Trophoblast cell (in vitro differentiated cells and primary cell): ENCODE measurements at regions not wholly inside any gene's neighbourhood (a gene's known extent, or its start where the extent isn't known, plus 50 kb on each side); places are given as distances from the start of the nearest gene placed in this dataset.

Experiments used
- DNase-seq, 2 donors: peaks; one replicate each; pipeline ENCODE4 v3.0.0-alpha.2; 2016
- H2AFZ ChIP-seq: 2 replicates; pipeline ENCODE4 v1.6.1; 2013; ENCODE audit warnings: low read length, moderate library complexity, mild to moderate bottlenecking; ENCODE audit not compliant: insufficient read depth, poor library complexity
- H2AK5ac ChIP-seq: 2 replicates; pipeline ENCODE4 v1.6.1; 2013; ENCODE audit warnings: mild to moderate bottlenecking, low read length
- H2BK120ac ChIP-seq: 2 replicates; pipeline ENCODE4 v1.6.1; 2013; ENCODE audit warnings: low read length, mild to moderate bottlenecking, moderate library complexity; ENCODE audit not compliant: insufficient read depth, poor library complexity
- H2BK12ac ChIP-seq: 2 replicates; pipeline ENCODE4 v1.6.1; 2013; ENCODE audit warnings: mild to moderate bottlenecking, low read length, moderate library complexity
- H2BK5ac ChIP-seq: 2 replicates; pipeline ENCODE4 v1.6.1; 2013; ENCODE audit warnings: low read length, low read depth, moderate library complexity, mild to moderate bottlenecking; ENCODE audit not compliant: poor library complexity
- H3K14ac ChIP-seq: 2 replicates; pipeline ENCODE4 v1.6.1; 2013; ENCODE audit warnings: mild to moderate bottlenecking, low read length
- H3K18ac ChIP-seq: 2 replicates; pipeline ENCODE4 v1.6.1; 2013; ENCODE audit warnings: mild to moderate bottlenecking, low read length
- H3K23ac ChIP-seq: 2 replicates; pipeline ENCODE4 v1.6.1; 2013; ENCODE audit warnings: low read length
- H3K27ac ChIP-seq: 2 replicates; pipeline ENCODE4 v1.5.1; 2013; ENCODE audit warnings: low read depth, mild to moderate bottlenecking, inconsistent platforms, low read length, moderate library complexity
- H3K27me3 ChIP-seq: 2 replicates; pipeline ENCODE4 v1.6.1; 2013; ENCODE audit warnings: inconsistent platforms, mild to moderate bottlenecking, low read length, moderate library complexity; ENCODE audit not compliant: insufficient read depth
- H3K36me3 ChIP-seq, 2 experiments: 1 replicate in 1 of 2; 2 replicates in 1 of 2; pipeline ENCODE4 v1.6.1; 2013; ENCODE audit warnings: low read length in 2 of 2, mild to moderate bottlenecking in 2 of 2, moderate library complexity in 1 of 2; ENCODE audit not compliant: insufficient read depth in 2 of 2, control insufficient read depth in 1 of 2
- H3K4ac ChIP-seq: 2 replicates; pipeline ENCODE4 v1.6.1; 2013; ENCODE audit warnings: low read depth, mild to moderate bottlenecking, low read length, moderate library complexity
- H3K4me1 ChIP-seq, 2 experiments: 1 replicate in 1 of 2; 2 replicates in 1 of 2; pipeline ENCODE4 v1.6.1; 2013; ENCODE audit warnings: low read length in 2 of 2, mild to moderate bottlenecking in 2 of 2, moderate library complexity in 1 of 2; ENCODE audit not compliant: insufficient read depth in 2 of 2, control insufficient read depth in 1 of 2
- H3K4me2 ChIP-seq: 2 replicates; pipeline ENCODE4 v1.6.1; 2013; ENCODE audit warnings: inconsistent platforms, mild to moderate bottlenecking, low read length, moderate library complexity
- H3K4me3 ChIP-seq: 2 replicates; pipeline ENCODE4 v1.5.1; 2013; ENCODE audit warnings: mild to moderate bottlenecking, low read depth, low read length, inconsistent platforms
- H3K79me1 ChIP-seq: one replicate; pipeline ENCODE4 v1.6.1; 2013; ENCODE audit warnings: low read length
- H3K79me2 ChIP-seq: 2 replicates; pipeline ENCODE4 v1.6.1; 2013; ENCODE audit warnings: low read length, mild to moderate bottlenecking; ENCODE audit not compliant: control insufficient read depth, insufficient read depth, poor library complexity
- H3K9ac ChIP-seq: 2 replicates; pipeline ENCODE4 v1.6.1; 2013; ENCODE audit warnings: mild to moderate bottlenecking, low read length
- H3K9me3 ChIP-seq: 2 replicates; pipeline ENCODE4 v1.6.1; 2013; ENCODE audit warnings: low read depth, mild to moderate bottlenecking, control low read depth, inconsistent platforms, low read length; ENCODE audit not compliant: insufficient read depth
- H4K12ac ChIP-seq: 2 replicates; pipeline ENCODE4 v1.6.1; 2013; ENCODE audit warnings: low read depth, mild to moderate bottlenecking, low read length, moderate library complexity
- H4K8ac ChIP-seq: 2 replicates; pipeline ENCODE4 v1.6.1; 2013; ENCODE audit warnings: low read depth, mild to moderate bottlenecking, low read length, moderate library complexity
- H4K91ac ChIP-seq: one replicate; pipeline ENCODE4 v1.6.1; 2013; ENCODE audit warnings: low read depth, mild to moderate bottlenecking, low read length, moderate library complexity
- whole genome bisulfite sequencing: extraction: QIAGEN DNeasy Blood & Tissue Kit; methylation state at CpG from one replicate; pipeline ENCODE4 v1.1.7; 2013; ENCODE audit warnings: missing lambda C conversion rate; ENCODE audit not compliant: insufficient read length, insufficient coverage; ENCODE audit errors: extremely low coverage; 5-methylcytosine and 5-hydroxymethylcytosine counted together

DNA sequence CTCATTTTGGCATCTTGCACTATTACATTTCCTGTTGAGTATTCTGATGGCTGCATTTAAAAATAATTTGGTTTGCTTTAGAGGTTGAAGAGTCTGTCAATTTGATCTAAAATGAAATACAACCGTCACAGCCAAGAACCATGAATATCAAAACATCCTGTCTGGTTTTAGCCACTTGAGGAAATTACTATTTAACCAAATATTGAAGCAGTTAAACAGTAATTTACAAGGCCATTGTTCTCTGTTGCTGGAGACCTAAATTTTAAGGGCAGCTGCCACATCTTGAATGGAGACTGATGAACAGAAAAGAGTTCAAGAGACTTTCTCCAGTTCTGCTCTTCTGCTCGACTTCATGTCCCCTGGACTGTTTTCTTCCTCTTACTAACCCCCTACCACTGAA, 549.4 kb downstream of the LRRC70 start:
- Histone ChIP-seq H4K91ac (no peak overlapping the region), H3K27me3 (no peaks in the 10 kb centered on the region), H4K12ac (no peak overlapping the region), H3K4me2 (no peak overlapping the region), H3K14ac (no peak overlapping the region), H3K4me1 (no peaks in the 10 kb centered on the region), H3K79me2 (no peaks in the 10 kb centered on the region), H3K4me3 (no peak overlapping the region), H4K8ac (no peak overlapping the region), H3K27ac (no peak overlapping the region), H3K23ac (no peak overlapping the region), H3K9me3 (no peaks in the 10 kb centered on the region), H3K79me1 (no peaks in the 10 kb centered on the region), H3K9ac (no peak overlapping the region), H2AFZ (no peak overlapping the region), H2BK120ac (no peak overlapping the region), H3K36me3 (no peaks in the 10 kb centered on the region), H2BK5ac (no peak overlapping the region), H2AK5ac (no peak overlapping the region), H3K18ac (no peak overlapping the region), H3K4ac (no peak overlapping the region), H2BK12ac (no peak overlapping the region)
- WGBS: no CpG with 5 or more reads among the region's 2 CpGs
- no peak for DNase-seq

DNA sequence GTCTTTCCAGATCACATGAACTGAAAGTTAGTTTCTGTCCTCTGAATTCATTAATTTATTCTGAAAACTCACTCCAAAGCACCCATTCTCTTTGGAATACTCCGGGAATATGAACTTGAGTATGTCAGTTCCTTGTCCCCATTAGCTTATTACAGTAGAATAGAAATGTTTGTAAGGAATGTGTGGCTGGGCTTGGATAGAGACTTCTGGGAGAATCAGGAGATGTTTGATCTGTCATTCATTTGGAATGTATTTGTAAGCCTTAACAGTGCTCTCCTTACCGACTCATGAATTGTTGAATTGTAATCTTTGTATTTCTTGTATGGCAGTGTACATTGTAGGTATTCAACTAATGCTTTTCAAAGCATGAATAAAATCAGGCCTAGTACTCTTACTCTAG, 548.4 kb downstream of the LRRC70 start:
- no peak overlapping the region for H4K91ac ChIP-seq
- H3K9ac ChIP-seq: no peak overlapping the region
- H3K4me2 ChIP-seq: no peak overlapping the region
- H3K14ac ChIP-seq: no peak overlapping the region
- no peaks in the 10 kb centered on the region for H3K79me2 ChIP-seq
- H4K12ac ChIP-seq: no peak overlapping the region
- H3K27me3 ChIP-seq: no peaks in the 10 kb centered on the region
- H3K9me3 ChIP-seq: no peaks in the 10 kb centered on the region
- no peak overlapping the region for H2AFZ ChIP-seq
- no peak overlapping the region for H2AK5ac ChIP-seq
- H3K36me3 ChIP-seq: no peaks in the 10 kb centered on the region
- H3K79me1 ChIP-seq: no peaks in the 10 kb centered on the region
- H3K18ac ChIP-seq: no peak overlapping the region
- H2BK12ac ChIP-seq: no peak overlapping the region
- no peaks in the 10 kb centered on the region for H3K4me1 ChIP-seq
- no peak overlapping the region for H3K27ac ChIP-seq
- H2BK5ac ChIP-seq: no peak overlapping the region
- H2BK120ac ChIP-seq: no peak overlapping the region
- peak in 1 of 2 donors; percentile 6 for DNase-seq
- H3K4me3 ChIP-seq: no peak overlapping the region
- no peak overlapping the region for H4K8ac ChIP-seq
- H3K4ac ChIP-seq: no peak overlapping the region
- H3K23ac ChIP-seq: no peak overlapping the region
- no CpG with 5 or more reads among the region's 2 CpGs for WGBS

DNA sequence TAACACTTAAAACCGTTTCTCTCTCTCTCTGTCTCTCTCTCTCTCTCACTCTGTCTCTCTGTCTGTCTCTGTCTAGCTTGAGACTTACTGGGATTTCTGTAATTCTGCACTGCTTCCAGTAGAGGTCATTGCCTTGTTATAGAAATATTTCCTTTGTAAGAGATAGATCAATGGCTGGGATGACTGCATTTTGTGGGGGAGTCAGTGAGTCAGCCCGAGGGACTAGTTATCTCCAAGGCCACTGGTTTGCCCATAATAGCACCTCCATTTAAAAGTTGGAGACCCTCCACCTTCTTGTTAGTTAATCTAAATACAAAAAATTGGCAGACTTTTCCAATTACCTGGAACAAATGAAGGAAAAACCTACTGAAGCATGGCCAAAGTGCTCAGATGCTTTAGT, 547.2 kb downstream of the LRRC70 start:
- Histone ChIP-seq H2AFZ (no peak overlapping the region), H3K18ac (no peak overlapping the region), H2BK12ac (no peak overlapping the region), H3K4me3 (no peak overlapping the region), H4K12ac (no peak overlapping the region), H3K27ac (no peak overlapping the region), H3K9me3 (no peaks in the 10 kb centered on the region), H3K36me3 (no peaks in the 10 kb centered on the region), H3K23ac (no peak overlapping the region), H3K4me1 (no peaks in the 10 kb centered on the region), H3K4me2 (no peak overlapping the region), H3K14ac (no peak overlapping the region), H4K8ac (no peak overlapping the region), H3K79me2 (no peaks in the 10 kb centered on the region), H3K9ac (no peak overlapping the region), H4K91ac (no peak overlapping the region), H3K4ac (no peak overlapping the region), H3K79me1 (no peaks in the 10 kb centered on the region), H2AK5ac (no peak overlapping the region), H2BK5ac (no peak overlapping the region), H2BK120ac (no peak overlapping the region), H3K27me3 (no peaks in the 10 kb centered on the region)
- no CpG with 5 or more reads among the region's 2 CpGs for WGBS
- DNase-seq: peak in 1 of 2 donors; percentile 37

- Histone ChIP-seq H3K79me1 (no peaks in the 10 kb centered on the region), H4K91ac (no peak overlapping the region), H3K27me3 (no peaks in the 10 kb centered on the region), H2AFZ (no peak overlapping the region), H3K14ac (no peak overlapping the region), H3K4me3 (no peak overlapping the region), H2BK5ac (no peak overlapping the region), H3K4me2 (no peak overlapping the region), H3K36me3 (no peaks in the 10 kb centered on the region), H3K9me3 (no peaks in the 10 kb centered on the region), H3K23ac (no peak overlapping the region), H4K8ac (no peak overlapping the region), H4K12ac (no peak overlapping the region), H2BK120ac (no peak overlapping the region), H2AK5ac (peak overlapping the region; percentile 54), H3K4me1 (no peaks in the 10 kb centered on the region), H3K27ac (no peak overlapping the region), H3K79me2 (no peaks in the 10 kb centered on the region), H2BK12ac (no peak overlapping the region), H3K18ac (no peak overlapping the region), H3K4ac (no peak overlapping the region), H3K9ac (no peak overlapping the region)
- DNase-seq: no peak
These were observed 546.8 kb downstream of the LRRC70 start for GRCh38 chr5:63125392-63125791.
